ENCODE measurements at regions not wholly inside any gene's neighbourhood (a gene's known extent, or its start where the extent isn't known, plus 50 kb on each side); places are given as distances from the start of the nearest gene placed in this dataset.

DNA sequence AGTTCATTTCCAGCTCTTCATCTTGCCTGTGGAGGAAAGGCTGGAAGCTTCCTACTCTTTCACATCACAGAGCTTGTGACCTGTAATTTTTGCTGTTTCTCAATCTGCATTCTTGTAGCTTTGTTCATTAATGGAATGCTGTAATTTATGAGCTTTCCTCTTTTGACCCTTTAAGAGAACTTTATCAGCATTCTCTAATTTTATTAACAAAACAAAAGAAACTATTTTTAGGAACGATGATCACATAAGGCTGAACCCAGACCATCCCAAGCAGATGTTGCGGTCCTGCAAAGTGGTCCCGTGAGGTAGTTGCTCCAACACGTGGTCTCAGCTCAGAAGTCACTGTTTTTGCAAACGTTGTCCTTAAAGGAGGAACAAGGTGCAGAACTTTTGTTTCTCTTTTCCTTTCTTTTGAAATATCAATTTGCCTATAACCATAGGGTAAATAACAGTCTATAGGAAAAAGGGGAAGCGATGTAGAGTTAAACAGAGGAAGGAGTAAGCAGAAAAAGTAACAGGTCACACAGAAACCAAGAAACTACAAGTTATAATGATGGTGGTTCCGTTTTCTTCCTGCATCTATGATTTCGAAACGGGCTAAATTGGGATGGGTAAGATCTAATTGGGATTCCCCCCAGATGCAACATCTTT, 121.3 kb upstream of the PHACTR1 start:
- peak overlapping the region; percentile 66 for H3K4me2 ChIP-seq (ENCODE audit: low read length)
- TF ChIP-seq EZH2 (IDR thresholded peaks at IDR 0.05; ENCODE audit: borderline replicate concordance, low read length), result no peak
- TF ChIP-seq, protein P1, sequence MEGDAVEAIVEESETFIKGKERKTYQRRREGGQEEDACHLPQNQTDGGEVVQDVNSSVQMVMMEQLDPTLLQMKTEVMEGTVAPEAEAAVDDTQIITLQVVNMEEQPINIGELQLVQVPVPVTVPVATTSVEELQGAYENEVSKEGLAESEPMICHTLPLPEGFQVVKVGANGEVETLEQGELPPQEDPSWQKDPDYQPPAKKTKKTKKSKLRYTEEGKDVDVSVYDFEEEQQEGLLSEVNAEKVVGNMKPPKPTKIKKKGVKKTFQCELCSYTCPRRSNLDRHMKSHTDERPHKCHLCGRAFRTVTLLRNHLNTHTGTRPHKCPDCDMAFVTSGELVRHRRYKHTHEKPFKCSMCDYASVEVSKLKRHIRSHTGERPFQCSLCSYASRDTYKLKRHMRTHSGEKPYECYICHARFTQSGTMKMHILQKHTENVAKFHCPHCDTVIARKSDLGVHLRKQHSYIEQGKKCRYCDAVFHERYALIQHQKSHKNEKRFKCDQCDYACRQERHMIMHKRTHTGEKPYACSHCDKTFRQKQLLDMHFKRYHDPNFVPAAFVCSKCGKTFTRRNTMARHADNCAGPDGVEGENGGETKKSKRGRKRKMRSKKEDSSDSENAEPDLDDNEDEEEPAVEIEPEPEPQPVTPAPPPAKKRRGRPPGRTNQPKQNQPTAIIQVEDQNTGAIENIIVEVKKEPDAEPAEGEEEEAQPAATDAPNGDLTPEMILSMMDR (IDR thresholded peaks at IDR 0.05; ENCODE audit: low read length), result no peak
- H3K9ac ChIP-seq (ENCODE audit: low read length), result peak overlapping the region; percentile 55
- H3K79me2 ChIP-seq (ENCODE audit: insufficient read depth, low read length), result no peaks in the 10 kb centered on the region
- H3K27me3 ChIP-seq (ENCODE audit: insufficient read depth, low read length), result no peaks in the 10 kb centered on the region
- peaks cover 61% of the 10 kb centered on the region for H3K4me1 ChIP-seq (ENCODE audit: insufficient read depth, low read length, severe bottlenecking)
- H3K9me2 ChIP-seq (ENCODE audit: low read depth, low read length), result no peaks in the 10 kb centered on the region
- H3F3A ChIP-seq (ENCODE audit: insufficient read depth, low read length), result 0 out of 2 replicates have a peak, but pooled peaks cover 3% of the 10 kb centered on the region
- H3K36me3 ChIP-seq (ENCODE audit: insufficient read depth, low read length), result no peaks in the 10 kb centered on the region
- H3K27ac ChIP-seq (ENCODE audit: low read depth, low read length, poor library complexity, severe bottlenecking), result peak overlapping the region; percentile 88
- no peaks in the 10 kb centered on the region for H4K20me1 ChIP-seq (ENCODE audit: insufficient read depth, low read length)
- H3K9me3 ChIP-seq (ENCODE audit: low read length), result no peaks in the 10 kb centered on the region
- H3K4me3 ChIP-seq (ENCODE audit: low read depth, low read length, poor library complexity, severe bottlenecking), result peak overlapping the region; percentile 35
- no peak overlapping the region for H2AFZ ChIP-seq (ENCODE audit: low read length)

DNA sequence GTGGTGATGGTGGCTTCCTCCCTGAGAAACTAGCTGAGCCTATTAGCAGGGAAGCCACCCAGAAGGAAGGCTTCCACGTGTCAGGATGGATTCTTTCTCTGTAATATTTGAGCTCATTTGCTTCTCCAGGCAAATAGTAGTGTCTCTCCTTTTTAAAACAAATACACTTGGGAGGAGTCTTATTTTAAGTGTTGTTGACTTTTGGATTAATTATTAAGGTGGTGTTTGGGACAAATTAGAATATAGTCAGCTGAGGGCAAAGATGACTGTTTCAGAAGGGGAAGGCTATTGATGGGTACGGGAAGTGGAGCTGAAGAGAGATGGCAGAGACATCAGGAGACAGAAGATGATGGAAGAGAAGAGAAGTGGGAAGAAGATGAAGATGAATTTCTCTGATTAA, 119.8 kb upstream of the PHACTR1 start:
- Histone ChIP-seq H3K79me2 (ENCODE audit: insufficient read depth, low read length) (no peaks in the 10 kb centered on the region), H3K27ac (ENCODE audit: low read depth, low read length, poor library complexity, severe bottlenecking) (peak overlapping the region; percentile 88)

DNA sequence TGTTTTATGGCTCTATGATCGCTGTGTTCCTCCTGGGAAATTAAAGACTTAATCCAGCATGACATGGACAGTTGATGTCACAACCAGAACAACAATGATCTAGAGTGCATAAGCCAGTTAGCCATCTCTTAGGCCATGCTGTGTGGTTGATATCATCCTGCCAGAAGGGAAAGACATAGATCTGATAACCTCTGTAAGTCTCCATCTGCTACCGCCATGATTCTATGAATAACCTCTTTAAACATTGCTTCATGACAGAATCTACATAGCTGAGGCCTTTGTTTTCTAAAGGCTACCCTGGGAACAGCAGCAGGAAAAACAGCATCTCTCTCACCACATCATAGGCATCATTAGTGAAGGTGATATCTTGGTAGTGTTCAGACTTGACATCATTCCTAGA, 117.6 kb upstream of the PHACTR1 start:
- Histone ChIP-seq H3K36me3 (ENCODE audit: insufficient read depth, low read length) (no peaks in the 10 kb centered on the region), H4K20me1 (ENCODE audit: insufficient read depth, low read length) (no peaks in the 10 kb centered on the region), H3K27ac (ENCODE audit: low read depth, low read length, poor library complexity, severe bottlenecking) (no peak overlapping the region), H3K4me2 (ENCODE audit: low read length) (no peak overlapping the region), H3K9ac (ENCODE audit: low read length) (no peak overlapping the region), H3K4me3 (ENCODE audit: low read depth, low read length, poor library complexity, severe bottlenecking) (no peak overlapping the region), H3K9me3 (ENCODE audit: low read length) (no peaks in the 10 kb centered on the region), H3K27me3 (ENCODE audit: insufficient read depth, low read length) (no peaks in the 10 kb centered on the region), H2AFZ (ENCODE audit: low read length) (no peak overlapping the region), H3K9me2 (ENCODE audit: low read depth, low read length) (no peaks in the 10 kb centered on the region), H3K79me2 (ENCODE audit: insufficient read depth, low read length) (no peaks in the 10 kb centered on the region), H3F3A (ENCODE audit: insufficient read depth, low read length) (no peaks in the 10 kb centered on the region), H3K4me1 (ENCODE audit: insufficient read depth, low read length, severe bottlenecking) (peaks cover 84% of the 10 kb centered on the region)
- TF ChIP-seq EZH2 (IDR thresholded peaks at IDR 0.05; ENCODE audit: borderline replicate concordance, low read length), result no peak
- TF ChIP-seq, protein P1 (IDR thresholded peaks at IDR 0.05; ENCODE audit: low read length), result no peak

More for the DNA sequence above, 119.8 kb upstream of the PHACTR1 start:
- H3K36me3 ChIP-seq (ENCODE audit: insufficient read depth, low read length), result no peaks in the 10 kb centered on the region
- TF ChIP-seq, protein P1 (IDR thresholded peaks at IDR 0.05; ENCODE audit: low read length), result no peak
- TF ChIP-seq EZH2 (IDR thresholded peaks at IDR 0.05; ENCODE audit: borderline replicate concordance, low read length), result no peak
- no peaks in the 10 kb centered on the region for H3K9me3 ChIP-seq (ENCODE audit: low read length)
- H3F3A ChIP-seq (ENCODE audit: insufficient read depth, low read length), result 0 out of 2 replicates have a peak, but pooled peaks cover 3% of the 10 kb centered on the region
- H3K9ac ChIP-seq (ENCODE audit: low read length), result no peak overlapping the region
- H4K20me1 ChIP-seq (ENCODE audit: insufficient read depth, low read length), result no peaks in the 10 kb centered on the region
- H3K27me3 ChIP-seq (ENCODE audit: insufficient read depth, low read length), result no peaks in the 10 kb centered on the region
- H3K4me2 ChIP-seq (ENCODE audit: low read length), result no peak overlapping the region
- H2AFZ ChIP-seq (ENCODE audit: low read length), result no peak overlapping the region
- H3K4me1 ChIP-seq (ENCODE audit: insufficient read depth, low read length, severe bottlenecking), result peaks cover 75% of the 10 kb centered on the region
- no peaks in the 10 kb centered on the region for H3K9me2 ChIP-seq (ENCODE audit: low read depth, low read length)
- H3K4me3 ChIP-seq (ENCODE audit: low read depth, low read length, poor library complexity, severe bottlenecking), result no peak overlapping the region
